D721Med (cell line): ENCODE measurements at regions not wholly inside any gene's neighbourhood (a gene's known extent, or its start where the extent isn't known, plus 50 kb on each side); places are given as distances from the start of the nearest gene placed in this dataset.

Experiments used
- DNase-seq: peaks from one replicate; pipeline ENCODE4 v3.0.0; 2011; ENCODE audit warnings: low spot score; ENCODE audit not compliant: insufficient read length
- FAIRE-seq: peaks from 2 replicates; lab custom pipeline; 2011; peaks lifted over from hg19 to GRCh38; lab: Jason Lieb, UNC
- TF ChIP-seq, protein P1 (sequence below): IDR thresholded peaks from 2 replicates; pipeline ENCODE4 v1.5.1; 2012; ENCODE audit warnings: mild to moderate bottlenecking, control low read depth; ENCODE audit not compliant: insufficient read depth; ENCODE audit errors: missing control alignments

DNA sequence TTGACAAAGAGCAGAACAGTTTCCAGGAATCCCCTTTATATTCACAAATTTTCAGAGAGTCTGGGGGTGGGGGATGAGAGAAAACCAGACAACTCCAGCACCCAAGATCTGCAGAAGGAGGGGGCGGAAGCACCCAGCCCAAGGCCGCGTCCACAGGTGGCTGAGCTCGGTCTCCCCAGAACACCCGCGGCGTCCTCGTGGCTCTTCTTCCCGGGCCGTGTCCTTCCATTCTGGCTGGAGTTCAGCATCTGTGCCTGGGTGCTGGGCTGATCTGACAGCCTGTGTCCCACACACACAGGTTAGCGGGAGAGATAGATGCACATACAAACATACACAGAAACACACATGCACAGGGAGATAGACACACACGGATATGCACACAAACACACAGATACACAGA is 455.8 kb upstream of the SALL3 start:
- no peak for DNase-seq
- no peak for FAIRE-seq
- TF ChIP-seq, protein P1, sequence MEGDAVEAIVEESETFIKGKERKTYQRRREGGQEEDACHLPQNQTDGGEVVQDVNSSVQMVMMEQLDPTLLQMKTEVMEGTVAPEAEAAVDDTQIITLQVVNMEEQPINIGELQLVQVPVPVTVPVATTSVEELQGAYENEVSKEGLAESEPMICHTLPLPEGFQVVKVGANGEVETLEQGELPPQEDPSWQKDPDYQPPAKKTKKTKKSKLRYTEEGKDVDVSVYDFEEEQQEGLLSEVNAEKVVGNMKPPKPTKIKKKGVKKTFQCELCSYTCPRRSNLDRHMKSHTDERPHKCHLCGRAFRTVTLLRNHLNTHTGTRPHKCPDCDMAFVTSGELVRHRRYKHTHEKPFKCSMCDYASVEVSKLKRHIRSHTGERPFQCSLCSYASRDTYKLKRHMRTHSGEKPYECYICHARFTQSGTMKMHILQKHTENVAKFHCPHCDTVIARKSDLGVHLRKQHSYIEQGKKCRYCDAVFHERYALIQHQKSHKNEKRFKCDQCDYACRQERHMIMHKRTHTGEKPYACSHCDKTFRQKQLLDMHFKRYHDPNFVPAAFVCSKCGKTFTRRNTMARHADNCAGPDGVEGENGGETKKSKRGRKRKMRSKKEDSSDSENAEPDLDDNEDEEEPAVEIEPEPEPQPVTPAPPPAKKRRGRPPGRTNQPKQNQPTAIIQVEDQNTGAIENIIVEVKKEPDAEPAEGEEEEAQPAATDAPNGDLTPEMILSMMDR: no peak

GRCh38 chr18:78525366-78526111 is 454.1 kb upstream of the SALL3 start:
- DNase-seq: no peak
- FAIRE-seq: no peak
- TF ChIP-seq, protein P1: no peak

DNA sequence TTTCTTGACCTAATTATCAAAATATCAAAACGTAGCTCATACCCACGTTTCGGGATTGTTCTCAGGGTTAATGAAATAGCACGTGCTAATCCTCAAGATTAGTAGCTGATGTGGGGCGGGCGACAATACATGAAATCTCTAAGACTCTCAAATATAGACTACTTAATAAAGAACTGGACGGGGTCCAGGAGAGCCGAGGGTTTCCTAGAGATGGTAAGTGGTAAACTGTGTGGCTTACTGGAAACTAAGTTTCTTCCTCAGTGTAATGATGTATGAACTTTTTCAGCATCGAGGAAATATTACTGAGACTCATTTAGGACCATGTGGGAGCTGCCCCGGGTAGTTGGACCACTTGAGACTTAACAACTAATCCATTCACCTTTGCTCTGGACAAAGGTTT is 453.3 kb upstream of the SALL3 start:
- no peak for DNase-seq
- TF ChIP-seq, protein P1: no peak
- no peak for FAIRE-seq

DNA sequence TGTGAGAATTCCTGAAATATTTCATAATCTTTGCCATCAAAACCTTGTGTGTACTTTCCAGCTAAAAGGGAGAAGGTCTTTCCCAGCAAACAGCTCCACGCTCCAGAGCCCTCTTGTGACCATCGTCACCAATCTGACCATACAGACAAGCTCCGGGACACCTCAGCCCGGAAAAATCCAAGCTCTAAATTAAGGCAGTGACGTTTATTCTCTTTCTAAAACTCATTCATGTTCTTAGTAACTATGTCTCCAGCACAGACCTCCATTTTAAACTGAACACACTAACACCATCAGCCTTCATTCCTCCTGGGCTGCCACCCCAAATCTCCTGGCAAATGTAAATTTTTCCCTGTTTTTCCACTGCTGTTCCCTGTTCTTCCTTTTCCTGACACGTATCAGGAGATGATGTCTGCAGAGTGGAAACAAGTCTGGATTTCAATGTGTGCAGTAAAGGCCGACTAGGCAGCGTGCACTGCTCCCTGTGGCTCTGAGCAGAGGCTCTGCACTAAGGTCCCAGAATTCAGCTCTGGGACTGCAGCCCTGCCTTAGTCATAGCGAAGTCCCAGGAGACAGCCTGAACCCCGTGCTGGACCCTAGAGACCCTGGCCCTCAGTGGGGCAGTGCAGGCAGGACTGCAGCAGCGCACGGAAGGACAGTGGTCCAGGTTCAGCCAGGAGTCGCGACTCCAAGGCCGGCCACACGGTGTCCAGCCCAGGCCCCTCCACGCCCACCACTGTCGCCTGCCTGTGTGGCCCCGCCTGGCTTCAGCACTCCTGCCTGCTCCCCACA is 452.5 kb upstream of the SALL3 start:
- TF ChIP-seq, protein P1: no peak
- DNase-seq (no peak), FAIRE-seq (no peak)

DNA sequence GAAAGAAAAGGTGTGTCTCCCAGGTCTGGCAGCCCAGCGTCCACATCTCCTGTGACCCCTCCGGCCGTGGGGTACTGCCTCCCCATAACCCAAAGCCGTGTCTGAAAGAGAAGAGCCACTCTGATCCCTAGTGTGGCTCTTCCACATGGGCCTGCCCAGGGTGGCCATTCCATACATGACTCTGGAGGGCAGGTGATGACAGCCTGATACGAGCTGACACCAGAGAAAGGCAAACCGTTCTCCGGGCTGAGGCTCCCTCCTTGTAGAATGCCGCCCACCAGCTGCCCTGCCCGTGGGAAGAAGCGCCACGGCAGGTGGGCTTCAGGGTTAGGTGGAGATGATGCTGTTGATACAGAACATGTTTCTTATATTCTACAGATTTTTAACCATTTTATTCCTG is 451.6 kb upstream of the SALL3 start:
- TF ChIP-seq, protein P1: no peak
- FAIRE-seq: no peak
- DNase-seq: no peak

GRCh38 chr18:78528411-78529258 is 451.0 kb upstream of the SALL3 start:
- DNase-seq (no peak), FAIRE-seq (no peak)
- TF ChIP-seq, protein P1: no peak
